Femur (tissue), 1 donor: ENCODE measurements at regions not wholly inside any gene's neighbourhood (a gene's known extent, or its start where the extent isn't known, plus 50 kb on each side); places are given as distances from the start of the nearest gene placed in this dataset.
A peak's percentile ranks its signal among the peaks of the same experiment; 100 is the strongest.

ENCODE experiments used
- DNase-seq: peaks from one replicate; pipeline ENCODE4 v3.0.0-alpha.2; 2017

GRCh38 chrX:79300856-79301255 is 66.3 kb downstream of the ITM2A start:
- DNase-seq = no peak

- no peak for DNase-seq
Measured at GRCh38 chrX:79290596-79290995, 76.5 kb downstream of the ITM2A start.

- no peak for DNase-seq
Measured at GRCh38 chrX:79288733-79289132, 78.4 kb downstream of the ITM2A start.

GRCh38 chrX:79287724-79288123 is 79.4 kb downstream of the ITM2A start:
- DNase-seq = no peak

GRCh38 chrX:79281775-79282174 is 85.4 kb downstream of the ITM2A start:
- DNase-seq = no peak

- peak; percentile 49 for DNase-seq
Measured at GRCh38 chrX:79270401-79270800, 96.7 kb downstream of the ITM2A start.

GRCh38 chrX:79268788-79269187 is 98.3 kb downstream of the ITM2A start:
- DNase-seq = no peak

GRCh38 chrX:79266702-79267101 is 100.4 kb downstream of the ITM2A start:
- no peak for DNase-seq

- DNase-seq = no peak
Measured at GRCh38 chrX:79263550-79263949, 103.6 kb downstream of the ITM2A start.

- DNase-seq = peak; percentile 25
Measured at GRCh38 chrX:79259073-79259689, 108.0 kb downstream of the ITM2A start.

GRCh38 chrX:79243691-79244090 is 99.2 kb downstream of the GPR174 start:
- DNase-seq = no peak

- no peak for DNase-seq
Measured at GRCh38 chrX:79235899-79236298, 91.4 kb downstream of the GPR174 start.

GRCh38 chrX:79231662-79232061 is 87.2 kb downstream of the GPR174 start:
- no peak for DNase-seq
